H1 (cell line): ENCODE measurements at regions not wholly inside any gene's neighbourhood (a gene's known extent, or its start where the extent isn't known, plus 50 kb on each side); places are given as distances from the start of the nearest gene placed in this dataset.
A peak's percentile ranks its signal among the peaks of the same experiment; 100 is the strongest.
"Not testable (repeated sequence)": the region's sequence is repeated elsewhere in the genome, so short reads cannot be mapped to it uniquely, and the experiment has no call there.

Experiments
- CTCF ChIA-PET: fragments of 300-600 bp; sonication (Branson Sonifier 250); formaldehyde crosslinking; loops from one replicate; lab custom pipeline; 2021; ENCODE audit not compliant: partially characterized antibody; lab: Charles Lee
- POLR2A ChIA-PET: fragments of 300-600 bp; sonication (Branson Sonifier 250); formaldehyde crosslinking; loops from one replicate; lab custom pipeline; 2021; ENCODE audit warnings: inconsistent platforms; ENCODE audit not compliant: partially characterized antibody; lab: Charles Lee
- DNase-seq, 2 experiments: peaks; one replicate each; pipeline versions ENCODE4 v3.0.0 to v3.0.0-alpha.2; 2010 to 2022; ENCODE audit warnings: low spot score in 2 of 2, low read depth in 1 of 2, mixed read lengths in 1 of 2
- FAIRE-seq: peaks from 2 replicates; lab custom pipeline; 2011; peaks lifted over from hg19 to GRCh38; lab: Jason Lieb, UNC
- H2AFZ ChIP-seq: 2 replicates; pipeline ENCODE4 v1.8.1; 2012; ENCODE audit warnings: low read length, inconsistent platforms
- H2AK5ac ChIP-seq: 2 replicates; pipeline ENCODE4 v1.6.1; 2013; ENCODE audit warnings: low read depth, low read length
- H2BK120ac ChIP-seq: replicated peaks from 2 replicates; pipeline ENCODE3; 2013; ENCODE audit warnings: low read depth, low read length, inconsistent platforms
- H2BK12ac ChIP-seq: 2 replicates; pipeline ENCODE4 v1.6.1; 2013; ENCODE audit warnings: low read depth, low read length
- H2BK15ac ChIP-seq: 2 replicates; pipeline ENCODE4 v1.6.1; 2013; ENCODE audit warnings: low read length
- H2BK20ac ChIP-seq: 2 replicates; pipeline ENCODE4 v1.6.1; 2013; ENCODE audit warnings: low read length
- H2BK5ac ChIP-seq: 2 replicates; pipeline ENCODE4 v1.6.1; 2013; ENCODE audit warnings: low read depth, low read length
- H3K14ac ChIP-seq: 2 replicates; pipeline ENCODE4 v1.6.1; 2013; ENCODE audit warnings: inconsistent platforms; ENCODE audit not compliant: insufficient read length
- H3K18ac ChIP-seq: 2 replicates; pipeline ENCODE4 v1.6.1; 2013; ENCODE audit warnings: low read length; ENCODE audit errors: extremely low read depth
- H3K23ac ChIP-seq: 2 replicates; pipeline ENCODE4 v1.6.1; 2013; ENCODE audit warnings: inconsistent platforms; ENCODE audit not compliant: insufficient read length
- H3K23me2 ChIP-seq: 2 replicates; pipeline ENCODE4 v1.6.1; 2013; ENCODE audit warnings: low read depth, low read length
- H3K27ac ChIP-seq: 2 replicates; pipeline ENCODE4 v1.6.1; 2011; ENCODE audit warnings: low read depth, low read length, inconsistent platforms
- H3K27me3 ChIP-seq, 4 experiments: replicated peaks in 1 of 4; 1 replicate in 1 of 4; 2 replicates in 3 of 4; pipeline versions ENCODE4 v1.6.1 to v1.8.1; 2011 to 2013; ENCODE audit warnings: low read length in 3 of 4, mild to moderate bottlenecking in 3 of 4, inconsistent platforms in 2 of 4, mixed read lengths in 2 of 4, moderate library complexity in 1 of 4; ENCODE audit not compliant: control insufficient read depth in 3 of 4, insufficient read depth in 3 of 4; ENCODE audit errors: extremely low read depth in 1 of 4
- H3K36me3 ChIP-seq, 4 experiments: 2 replicates each; pipeline versions ENCODE4 v1.6.1 to v1.8.1; 2011 to 2013; ENCODE audit warnings: mild to moderate bottlenecking in 4 of 4, low read length in 3 of 4, moderate library complexity in 2 of 4, control low read depth in 1 of 4, inconsistent platforms in 1 of 4; ENCODE audit not compliant: insufficient read depth in 4 of 4, control insufficient read depth in 2 of 4
- H3K4ac ChIP-seq: replicated peaks from 2 replicates; pipeline ENCODE3; 2013; ENCODE audit warnings: low read length, low read depth, mixed read lengths, inconsistent platforms; ENCODE audit not compliant: insufficient read length
- H3K4me1 ChIP-seq, 4 experiments: replicated peaks in 1 of 4; 1 replicate in 1 of 4; 2 replicates in 3 of 4; pipeline versions ENCODE4 v1.6.1 to v1.8.1; 2011 to 2013; ENCODE audit warnings: low read length in 3 of 4, inconsistent platforms in 2 of 4, mixed read lengths in 1 of 4; ENCODE audit not compliant: insufficient read depth in 4 of 4, control insufficient read depth in 3 of 4
- H3K4me2 ChIP-seq, 2 experiments: 2 replicates each; pipeline versions ENCODE4 v1.6.1 to v1.8.1; 2011 to 2013; ENCODE audit warnings: low read depth in 2 of 2, low read length in 2 of 2, control low read depth in 1 of 2, inconsistent platforms in 1 of 2, mild to moderate bottlenecking in 1 of 2; ENCODE audit not compliant: insufficient read depth in 1 of 2
- H3K4me3 ChIP-seq, 4 experiments: fragments of 200-600, 300-600 bp in 1 of 4; sonication (generic), shearing (Covaris generic), sonication (Bioruptor Twin) in 1 of 4; 2 replicates each; pipeline versions ENCODE4 v1.5.1 to v1.8.1; 2011 to 2016; ENCODE audit warnings: low read length in 4 of 4, low read depth in 3 of 4, control low read depth in 2 of 4, inconsistent platforms in 2 of 4, mild to moderate bottlenecking in 2 of 4, mixed read lengths in 1 of 4, moderate library complexity in 1 of 4; ENCODE audit not compliant: insufficient read depth in 2 of 4; ENCODE audit errors: extremely low read depth in 1 of 4
- H3K56ac ChIP-seq: replicated peaks from 2 replicates; pipeline ENCODE3; 2013; ENCODE audit warnings: low read depth, mild to moderate bottlenecking, mixed read lengths, low read length, inconsistent platforms; ENCODE audit not compliant: insufficient read length
- H3K79me1 ChIP-seq: 2 replicates; pipeline ENCODE4 v1.6.1; 2013; ENCODE audit warnings: low read depth, low read length, control low read depth
- H3K79me2 ChIP-seq, 2 experiments: 2 replicates each; pipeline versions ENCODE4 v1.6.1 to v1.8.1; 2012 to 2013; ENCODE audit warnings: low read length in 2 of 2, mild to moderate bottlenecking in 2 of 2, inconsistent platforms in 1 of 2; ENCODE audit not compliant: insufficient read depth in 2 of 2, control insufficient read depth in 1 of 2
- H3K9ac ChIP-seq, 4 experiments: replicated peaks in 1 of 4; 1 replicate in 1 of 4; 2 replicates in 3 of 4; pipeline versions ENCODE4 v1.6.1 to v1.8.1; 2011 to 2013; ENCODE audit warnings: low read depth in 3 of 4, low read length in 3 of 4, control low read depth in 2 of 4, mild to moderate bottlenecking in 2 of 4, moderate library complexity in 2 of 4, inconsistent platforms in 1 of 4; ENCODE audit errors: extremely low read depth in 1 of 4
- H3K9me3 ChIP-seq, 2 experiments: 2 replicates each; pipeline versions ENCODE4 v1.6.1 to v1.8.1; 2012 to 2013; ENCODE audit warnings: mild to moderate bottlenecking in 2 of 2, moderate library complexity in 2 of 2, control low read depth in 1 of 2, inconsistent platforms in 1 of 2, low read depth in 1 of 2, low read length in 1 of 2, mixed read lengths in 1 of 2; ENCODE audit not compliant: insufficient read depth in 2 of 2
- H4K20me1 ChIP-seq, 2 experiments: replicated peaks in 1 of 2; 2 replicates each; pipeline versions ENCODE3 to v1.8.1; 2011 to 2013; ENCODE audit warnings: inconsistent platforms in 2 of 2, low read length in 2 of 2, mild to moderate bottlenecking in 1 of 2; ENCODE audit not compliant: insufficient read depth in 2 of 2, control insufficient read depth in 1 of 2
- H4K5ac ChIP-seq: 2 replicates; pipeline ENCODE4 v1.6.1; 2013; ENCODE audit warnings: low read length, low read depth, mixed read lengths, inconsistent platforms; ENCODE audit not compliant: insufficient read length
- H4K8ac ChIP-seq: 2 replicates; pipeline ENCODE4 v1.8.0; 2013; ENCODE audit warnings: mild to moderate bottlenecking, moderate library complexity, low read length, inconsistent platforms; ENCODE audit not compliant: insufficient read depth; ENCODE audit errors: extremely low read depth
- H4K91ac ChIP-seq: replicated peaks from 2 replicates; pipeline ENCODE3; 2013; ENCODE audit warnings: low read length, mixed read lengths, inconsistent platforms; ENCODE audit not compliant: insufficient read length
- CTCF ChIP-seq, 3 experiments: IDR thresholded peaks; 1 replicate in 2 of 3; 2 replicates in 1 of 3; pipeline versions ENCODE4 v1.5.1 to v1.6.1; 2011; ENCODE audit warnings: low read length in 3 of 3, mild to moderate bottlenecking in 3 of 3, inconsistent platforms in 2 of 3, low read depth in 1 of 3, moderate library complexity in 1 of 3; ENCODE audit not compliant: insufficient read depth in 1 of 3; ENCODE audit errors: control extremely low read depth in 1 of 3
- RAD21 ChIP-seq, 2 experiments: IDR thresholded peaks in 1 of 2; conservative IDR thresholded peaks in 1 of 2; 2 replicates each; pipeline ENCODE4 v1.6.1; 2011; ENCODE audit warnings: low read depth in 2 of 2, low read length in 2 of 2, improper control_type of control experiment in 1 of 2, inconsistent platforms in 1 of 2, mild to moderate bottlenecking in 1 of 2, moderate library complexity in 1 of 2
- WGBS, 2 experiments: shearing (Covaris generic) in 1 of 2; methylation state at CpG; one replicate each; pipeline versions ENCODE4 v1.1.6 to v1.1.7; 2013 to 2015; ENCODE audit warnings: low lambda C conversion rate in 2 of 2, mixed read lengths in 2 of 2, inconsistent platforms in 1 of 2, low coverage in 1 of 2, missing lambda C conversion rate in 1 of 2; ENCODE audit not compliant: insufficient replicate concordance in 2 of 2, insufficient coverage in 1 of 2, insufficient read length in 1 of 2; ENCODE audit errors: extremely low coverage in 1 of 2, missing lambda C conversion rate in 1 of 2; 5-methylcytosine and 5-hydroxymethylcytosine counted together

DNA sequence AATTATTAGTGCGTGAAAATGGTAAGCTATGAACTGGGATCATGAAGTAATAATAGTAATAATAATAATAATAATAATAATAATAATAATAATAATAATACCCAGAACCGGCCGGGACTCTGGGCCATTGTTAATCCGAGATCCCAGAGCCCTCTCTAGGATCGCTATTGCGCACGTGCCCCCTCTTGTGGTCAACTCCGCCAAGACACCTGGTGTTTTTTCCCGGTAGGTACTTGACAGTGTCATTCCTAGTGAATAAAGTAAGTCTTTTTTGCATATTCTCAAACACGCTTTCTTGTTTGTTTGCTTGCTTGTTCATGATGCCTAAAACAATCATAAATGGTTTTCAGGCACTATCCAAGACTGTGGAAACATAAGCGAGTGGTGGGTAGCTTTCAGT is 513.7 kb downstream of the RPIA start:
- H3K18ac ChIP-seq, H4K91ac ChIP-seq, H3K4ac ChIP-seq, H2AK5ac ChIP-seq, H4K5ac ChIP-seq, H2BK15ac ChIP-seq, H3K4me2 ChIP-seq, CTCF ChIA-PET, H4K8ac ChIP-seq, H3K79me2 ChIP-seq, H3K4me1 ChIP-seq, H3K27me3 ChIP-seq, H3K23me2 ChIP-seq, H3K9me3 ChIP-seq, POLR2A ChIA-PET, H2BK20ac ChIP-seq, H3K56ac ChIP-seq, H3K79me1 ChIP-seq, H3K4me3 ChIP-seq, H4K20me1 ChIP-seq, H3K23ac ChIP-seq, H3K36me3 ChIP-seq, H3K27ac ChIP-seq, H3K9ac ChIP-seq, H2BK5ac ChIP-seq, H2AFZ ChIP-seq, H3K14ac ChIP-seq, H2BK12ac ChIP-seq, FAIRE-seq, H2BK120ac ChIP-seq: not testable (repeated sequence)
- peak in 1 of 2 experiments; percentile 91 for DNase-seq
- TF ChIP-seq CTCF (IDR thresholded peaks at IDR 0.05; ENCODE audit: control extremely low read depth in 1 of 3, insufficient read depth in 1 of 3, low read depth in 1 of 3, low read length in 3 of 3) (peak; percentile 42 to 56 (median 50)), RAD21 (IDR thresholded peaks at IDR 0.05 in 1 of 2, conservative IDR thresholded peaks at IDR 0.05 in 1 of 2; ENCODE audit: low read depth in 2 of 2, low read length in 2 of 2) (peak; percentile 28 to 44; a peak in 3 of 4 replicates)
- 42% methylated on average over 11 of the region's 11 CpGs; no CpG with 5 or more reads in 1 of the 2 experiments for WGBS, 2 experiments
